Common myeloid progenitor, CD34-positive (primary cell): ENCODE measurements at regions not wholly inside any gene's neighbourhood (a gene's known extent, or its start where the extent isn't known, plus 50 kb on each side); places are given as distances from the start of the nearest gene placed in this dataset.
"Not testable (repeated sequence)": the region's sequence is repeated elsewhere in the genome, so short reads cannot be mapped to it uniquely, and the experiment has no call there.

Experiments used
- CTCF ChIA-PET: fragments of 350-600 bp; sonication (Branson Sonifier 250); formaldehyde crosslinking; loops from one replicate; lab custom pipeline; 2021; ENCODE audit warnings: antibody characterized with exemption; lab: Charles Lee
- POLR2A ChIA-PET: fragments of 350-600 bp; sonication (Branson Sonifier 250); formaldehyde crosslinking; loops from one replicate; lab custom pipeline; 2021; ENCODE audit warnings: antibody characterized with exemption; lab: Charles Lee
- DNase-seq, 3 donors: peaks; one replicate each; pipeline versions ENCODE4 v3.0.0 to v3.0.0-alpha.2; 2013
- H3K27ac ChIP-seq, 2 experiments: 1 replicate in 1 of 2; 2 replicates in 1 of 2; pipeline ENCODE4 v1.7.0; 2013; ENCODE audit warnings: inconsistent platforms in 2 of 2, low read length in 2 of 2, mild to moderate bottlenecking in 2 of 2, low read depth in 1 of 2, moderate library complexity in 1 of 2; ENCODE audit not compliant: severe bottlenecking in 2 of 2, insufficient read depth in 1 of 2, poor library complexity in 1 of 2
- H3K27me3 ChIP-seq, 5 experiments: replicated peaks in 2 of 5; 1 replicate in 3 of 5; 2 replicates in 2 of 5; pipeline versions ENCODE4 v1.6.1 to v1.7.0; 2013; ENCODE audit warnings: low read length in 4 of 5, mild to moderate bottlenecking in 2 of 5, moderate library complexity in 2 of 5, inconsistent platforms in 1 of 5; ENCODE audit not compliant: insufficient read depth in 5 of 5, control insufficient read depth in 4 of 5
- H3K36me3 ChIP-seq, 4 experiments: 1 replicate in 2 of 4; 2 replicates in 2 of 4; pipeline versions ENCODE4 v1.6.1 to v1.7.0; 2013; ENCODE audit warnings: low read length in 3 of 4, control low read depth in 1 of 4, mild to moderate bottlenecking in 1 of 4; ENCODE audit not compliant: control insufficient read depth in 4 of 4, insufficient read depth in 4 of 4
- H3K4me1 ChIP-seq, 4 experiments: 1 replicate in 3 of 4; 2 replicates in 1 of 4; pipeline versions ENCODE4 v1.6.1 to v1.7.1; 2013; ENCODE audit warnings: low read length in 3 of 4, mild to moderate bottlenecking in 3 of 4, control low read depth in 1 of 4, inconsistent platforms in 1 of 4, moderate library complexity in 1 of 4; ENCODE audit not compliant: control insufficient read depth in 4 of 4, insufficient read depth in 4 of 4; ENCODE audit errors: control extremely low read depth in 1 of 4
- H3K4me3 ChIP-seq, 7 experiments: 1 replicate in 4 of 7; 2 replicates in 3 of 7; pipeline versions ENCODE4 v1.5.1 to v1.7.0; 2013; ENCODE audit warnings: mild to moderate bottlenecking in 7 of 7, low read length in 6 of 7, moderate library complexity in 6 of 7, inconsistent platforms in 2 of 7, low read depth in 2 of 7, control low read depth in 1 of 7; ENCODE audit not compliant: insufficient read depth in 4 of 7, control insufficient read depth in 1 of 7; ENCODE audit errors: extremely low read depth in 1 of 7
- H3K9me3 ChIP-seq, 5 experiments: 1 replicate in 4 of 5; 2 replicates in 1 of 5; pipeline versions ENCODE4 v1.6.1 to v1.7.1; 2013; ENCODE audit warnings: low read length in 4 of 5, mild to moderate bottlenecking in 2 of 5, inconsistent platforms in 1 of 5, low read depth in 1 of 5, moderate library complexity in 1 of 5; ENCODE audit not compliant: control insufficient read depth in 4 of 5, insufficient read depth in 2 of 5; ENCODE audit errors: control extremely low read depth in 1 of 5
- WGBS: methylation state at CpG from one replicate; pipeline ENCODE4 v1.1.5; 2013; ENCODE audit not compliant: insufficient coverage; 5-methylcytosine and 5-hydroxymethylcytosine counted together

- Histone ChIP-seq H3K36me3 (no peaks in the 10 kb centered on the region), H3K9me3 (peaks cover 0 to 7% (median 0%) of the 10 kb centered on the region in 5 experiments), H3K27ac (no peak overlapping the region), H3K27me3 (peaks cover 0 to 5% (median 0%) of the 10 kb centered on the region in 5 experiments), H3K4me3 (no peak overlapping the region), H3K4me1 (no peaks in the 10 kb centered on the region)
- 73% methylated on average over 3 of the region's 6 CpGs for WGBS
- no peak for DNase-seq
- ChIA-PET CTCF (no interaction called here), POLR2A (no interaction called here)
Observed at GRCh38 chrX:23505531-23506303, 161.6 kb upstream of the PRDX4 start.

- peaks cover 0 to 7% (median 0%) of the 10 kb centered on the region in 5 experiments for H3K9me3 ChIP-seq
- no peak overlapping the region for H3K4me3 ChIP-seq
- no peak overlapping the region for H3K27ac ChIP-seq
- H3K36me3 ChIP-seq = no peaks in the 10 kb centered on the region
- no peak for DNase-seq
- 75% methylated on average over 1 of the region's 1 CpG for WGBS
- no peaks in the 10 kb centered on the region for H3K4me1 ChIP-seq
- ChIA-PET CTCF (no interaction called here), POLR2A (no interaction called here)
- peaks cover 0 to 12% (median 2%) of the 10 kb centered on the region in 5 experiments for H3K27me3 ChIP-seq
Observed at GRCh38 chrX:23509256-23509655, 158.0 kb upstream of the PRDX4 start.

- CTCF ChIA-PET = no interaction called here
- POLR2A ChIA-PET = no interaction called here
- 78% methylated on average over 1 of the region's 2 CpGs for WGBS
- no peaks in the 10 kb centered on the region for H3K36me3 ChIP-seq
- no peak for DNase-seq
- H3K4me1 ChIP-seq = peaks cover 0 to 3% (median 0%) of the 10 kb centered on the region in 4 experiments
- no peak overlapping the region for H3K27ac ChIP-seq
- H3K4me3 ChIP-seq = no peak overlapping the region
- peaks cover 0 to 10% (median 0%) of the 10 kb centered on the region in 5 experiments for H3K27me3 ChIP-seq
- peaks cover 0 to 7% (median 0%) of the 10 kb centered on the region in 5 experiments for H3K9me3 ChIP-seq
Observed at GRCh38 chrX:23511793-23512192, 155.5 kb upstream of the PRDX4 start.

GRCh38 chrX:23513121-23513520, 154.2 kb upstream of the PRDX4 start:
- DNase-seq = no peak
- Histone ChIP-seq H3K4me3 (no peak overlapping the region), H3K27me3 (peaks cover 0 to 9% (median 0%) of the 10 kb centered on the region in 5 experiments), H3K27ac (no peak overlapping the region), H3K36me3 (no peaks in the 10 kb centered on the region), H3K4me1 (peaks cover 0 to 3% (median 0%) of the 10 kb centered on the region in 4 experiments), H3K9me3 (peaks cover 0 to 7% (median 0%) of the 10 kb centered on the region in 5 experiments)
- WGBS = 63% methylated on average over 2 of the region's 2 CpGs
- ChIA-PET CTCF (no interaction called here), POLR2A (no interaction called here)

GRCh38 chrX:23514082-23514481, 153.2 kb upstream of the PRDX4 start:
- no peak overlapping the region for H3K4me3 ChIP-seq
- DNase-seq = no peak
- CTCF ChIA-PET = interaction anchor here (1.0 kb wide), 1 partner anchor 10 kb away, joined by 3 read pairs; no protein-coding TSS in a partner anchor
- peaks cover 0 to 3% (median 0%) of the 10 kb centered on the region in 4 experiments for H3K4me1 ChIP-seq
- H3K36me3 ChIP-seq = no peaks in the 10 kb centered on the region
- H3K9me3 ChIP-seq = peaks cover 0 to 7% (median 0%) of the 10 kb centered on the region in 5 experiments
- H3K27me3 ChIP-seq = peaks cover 0 to 9% (median 0%) of the 10 kb centered on the region in 5 experiments
- H3K27ac ChIP-seq = no peak overlapping the region
- POLR2A ChIA-PET = no interaction called here
- WGBS = 83% methylated on average over 1 of the region's 2 CpGs

- H3K27ac ChIP-seq = no peak overlapping the region
- ChIA-PET CTCF (no interaction called here), POLR2A (interaction anchor here (0.5 kb wide), 1 partner anchor 1520 kb away, joined by 3 read pairs; no protein-coding TSS in a partner anchor)
- H3K4me3 ChIP-seq = no peak overlapping the region
- H3K4me1 ChIP-seq = peaks cover 0 to 3% (median 0%) of the 10 kb centered on the region in 4 experiments
- 41% methylated on average over 2 of the region's 2 CpGs for WGBS
- H3K27me3 ChIP-seq = peaks cover 0 to 9% (median 0%) of the 10 kb centered on the region in 5 experiments
- no peaks in the 10 kb centered on the region for H3K9me3 ChIP-seq
- DNase-seq = peak; percentile 1 to 45 (median 39)
- H3K36me3 ChIP-seq = no peaks in the 10 kb centered on the region
Observed at GRCh38 chrX:23515028-23515427, 152.3 kb upstream of the PRDX4 start.

GRCh38 chrX:23523026-23523657, 144.2 kb upstream of the PRDX4 start:
- 96% methylated on average over 26 of the region's 37 CpGs for WGBS
- CTCF ChIA-PET, DNase-seq: not testable (repeated sequence)

More at GRCh38 chrX:23523026-23523657, 144.2 kb upstream of the PRDX4 start:
- H3K27ac ChIP-seq, H3K4me3 ChIP-seq, POLR2A ChIA-PET, H3K4me1 ChIP-seq, H3K27me3 ChIP-seq, H3K36me3 ChIP-seq, H3K9me3 ChIP-seq: not testable (repeated sequence)
